Islet of Langerhans (tissue), 1 donor: ENCODE measurements at regions not wholly inside any gene's neighbourhood (a gene's known extent, or its start where the extent isn't known, plus 50 kb on each side); places are given as distances from the start of the nearest gene placed in this dataset.

Experiments used
- FAIRE-seq: peaks from one replicate; lab custom pipeline; 2011; peaks lifted over from hg19 to GRCh38; lab: Jason Lieb, UNC

- no peak for FAIRE-seq
Measured at GRCh38 chr14:44701563-44702263, 194.6 kb upstream of the FSCB start.

DNA sequence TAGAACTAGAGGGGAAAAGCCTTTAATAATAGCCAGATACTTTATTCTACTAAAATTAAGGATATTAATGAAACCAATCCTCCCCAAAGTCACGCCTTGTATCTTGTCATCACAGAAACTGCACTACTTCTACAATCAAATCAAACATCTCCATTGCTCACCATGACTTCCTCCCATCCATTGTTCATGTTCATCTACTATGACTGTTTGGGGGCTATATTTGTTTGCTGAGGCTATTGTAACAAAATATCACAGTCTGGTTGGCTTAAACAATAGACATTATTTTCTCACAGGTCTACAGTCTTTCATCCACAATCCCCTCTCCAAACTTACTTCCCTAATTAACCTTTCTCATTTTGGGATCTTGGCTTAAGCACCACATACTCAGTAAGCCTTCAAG, 193.6 kb upstream of the FSCB start:
- FAIRE-seq: no peak

DNA sequence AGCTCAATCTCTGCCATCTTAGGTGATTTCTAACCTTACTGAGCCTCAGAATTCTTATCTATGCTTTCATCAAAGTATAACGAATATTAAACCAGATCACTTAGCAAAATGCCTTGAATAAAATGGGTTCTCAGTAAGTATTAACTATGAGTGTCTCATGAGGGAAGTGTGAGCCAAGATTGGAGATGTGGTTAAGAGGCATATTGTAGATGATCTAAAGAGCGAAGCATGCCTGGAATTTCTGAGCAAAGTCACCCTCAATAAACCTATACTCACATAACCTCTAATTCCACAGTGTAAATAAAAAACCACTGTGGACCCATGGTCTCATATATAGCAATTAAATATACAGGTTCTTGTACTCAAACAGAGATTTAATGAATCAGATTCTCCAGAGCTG, 193.1 kb upstream of the FSCB start:
- FAIRE-seq: no peak

DNA sequence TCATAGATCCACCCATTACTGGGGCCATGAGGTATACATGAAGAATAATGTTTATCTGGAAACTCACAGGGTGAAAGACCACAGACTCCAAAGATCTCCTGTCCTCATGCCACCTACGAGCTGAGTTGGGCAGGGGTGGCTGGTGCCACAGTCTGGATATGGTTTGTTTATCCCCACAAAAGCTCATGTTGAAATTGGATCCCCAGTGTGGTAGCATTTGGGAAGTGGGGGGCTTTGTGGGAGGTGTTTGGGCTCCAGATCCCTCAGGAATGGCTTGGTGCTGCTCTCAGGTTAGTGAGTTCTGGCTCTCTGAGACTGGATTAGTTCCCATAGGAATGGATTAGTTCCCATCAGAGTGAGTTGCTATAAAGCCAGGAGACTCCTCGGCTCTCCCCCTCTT, 192.3 kb upstream of the FSCB start:
- no peak for FAIRE-seq

DNA sequence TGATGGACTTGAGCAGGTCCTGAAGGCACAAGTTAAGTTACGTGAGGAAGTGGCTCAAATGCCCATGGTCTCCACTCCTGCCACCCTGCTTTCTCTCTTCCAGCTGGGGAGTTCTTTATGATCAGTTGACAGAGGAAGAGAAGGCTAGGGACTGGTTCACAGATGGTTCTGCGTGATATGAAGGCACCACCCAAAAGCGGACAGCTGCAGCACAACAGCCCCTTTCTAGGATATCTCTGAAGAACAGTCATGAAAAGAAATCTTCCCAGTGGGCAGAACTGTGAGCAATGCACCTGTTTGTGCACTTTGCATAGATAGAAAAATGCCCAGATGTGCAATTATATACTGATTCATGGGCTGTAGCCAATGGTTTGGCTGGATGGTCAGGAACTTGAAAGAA, 162.4 kb upstream of the FSCB start:
- FAIRE-seq: no peak

- no peak for FAIRE-seq
Measured at GRCh38 chr14:44663136-44663535, 156.1 kb upstream of the FSCB start.

- no peak for FAIRE-seq
Measured at GRCh38 chr14:44662250-44662891, 155.3 kb upstream of the FSCB start.

GRCh38 chr14:44658389-44658696, 151.3 kb upstream of the FSCB start:
- FAIRE-seq: no peak

- FAIRE-seq: no peak
Measured at GRCh38 chr14:44657696-44658388, 150.8 kb upstream of the FSCB start.

- no peak for FAIRE-seq
Measured at GRCh38 chr14:44657203-44657602, 150.1 kb upstream of the FSCB start.

DNA sequence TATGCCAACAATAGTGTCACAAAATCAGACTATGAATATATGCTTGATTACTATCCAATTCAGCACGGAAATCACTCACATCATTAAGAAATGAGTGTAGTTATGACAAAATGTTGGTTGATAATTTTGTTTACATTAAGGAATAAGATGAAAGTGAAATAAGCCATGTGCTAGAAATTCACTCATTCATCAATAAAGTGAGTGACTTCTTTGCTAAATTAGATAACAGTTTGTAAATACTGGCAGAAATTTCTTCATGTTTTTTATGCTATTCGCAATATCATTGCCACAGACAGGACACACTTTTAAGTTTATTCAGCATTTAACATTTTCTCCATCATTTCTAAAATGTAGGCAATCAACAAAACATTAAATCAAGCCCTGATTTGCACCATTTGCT, 147.5 kb upstream of the FSCB start:
- no peak for FAIRE-seq

DNA sequence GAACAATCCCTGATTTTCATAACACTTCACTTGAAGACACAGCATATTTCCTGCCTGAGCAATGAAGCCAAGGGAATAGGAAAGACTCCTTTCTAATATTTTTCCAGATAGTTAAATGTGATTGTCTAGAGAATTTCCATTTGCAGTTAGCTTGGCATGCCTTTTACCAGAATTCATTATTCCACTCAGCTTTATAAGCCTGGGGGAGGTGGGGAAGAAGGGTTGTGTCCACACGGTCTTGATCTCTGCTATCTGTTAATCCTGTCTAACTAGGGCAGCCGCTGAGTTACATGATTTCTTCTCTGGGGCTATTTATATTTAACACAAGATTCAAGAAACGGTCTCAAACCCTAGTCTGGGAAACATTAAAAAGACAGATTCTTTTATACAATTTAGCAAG, 146.6 kb upstream of the FSCB start:
- no peak for FAIRE-seq

GRCh38 chr14:44652640-44653039, 145.6 kb upstream of the FSCB start:
- no peak for FAIRE-seq

- FAIRE-seq: no peak
Measured at GRCh38 chr14:44649061-44649460, 142.0 kb upstream of the FSCB start.

DNA sequence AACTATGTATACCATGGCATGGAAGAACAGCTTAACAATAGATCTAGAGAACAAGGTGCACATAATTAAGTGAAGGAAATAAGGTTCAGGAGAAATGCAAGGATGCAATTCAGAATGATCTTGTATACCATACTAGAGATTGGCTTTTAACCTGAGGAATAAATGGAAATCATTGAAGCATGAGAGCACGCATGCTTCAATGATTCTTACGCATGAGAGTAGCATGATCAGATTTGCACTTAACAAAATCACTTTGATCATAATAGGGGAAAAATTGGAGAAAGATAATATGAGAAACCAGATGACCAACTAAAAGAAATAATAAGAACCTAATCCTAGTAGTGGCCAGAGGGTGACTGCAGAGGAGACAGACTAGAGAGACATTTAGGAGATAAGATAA, 133.3 kb upstream of the FSCB start:
- FAIRE-seq: no peak

DNA sequence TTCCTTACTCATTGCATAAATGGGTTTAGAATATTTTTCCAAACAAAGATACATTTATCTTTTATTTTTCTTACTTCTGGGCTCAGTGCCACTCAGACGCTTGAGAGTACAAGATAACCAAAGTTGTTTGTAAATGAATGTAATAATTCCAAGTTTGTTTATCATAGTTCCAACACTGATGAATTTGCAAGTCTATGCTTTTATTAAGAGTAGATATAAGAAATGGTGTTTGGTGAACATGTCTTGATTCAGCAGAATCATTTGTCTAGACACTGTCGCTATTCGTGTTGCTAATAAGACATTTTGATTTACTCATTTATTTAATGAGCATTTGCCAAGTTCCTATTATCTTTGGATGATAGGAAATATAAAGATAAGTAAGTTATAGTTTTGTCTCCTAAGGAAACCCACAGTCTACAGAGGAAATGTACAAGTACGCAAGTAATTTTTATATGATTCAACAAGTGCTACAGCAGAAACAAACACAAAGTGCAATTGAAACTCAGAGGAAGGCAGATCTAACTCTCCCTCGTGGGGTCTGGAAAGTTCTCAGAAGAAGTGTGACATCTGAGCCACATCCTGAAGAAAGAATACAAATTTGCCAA, 132.8 kb upstream of the FSCB start:
- no peak for FAIRE-seq

- no peak for FAIRE-seq
Measured at GRCh38 chr14:44634692-44635091, 127.6 kb upstream of the FSCB start.

- no peak for FAIRE-seq
Measured at GRCh38 chr14:44626423-44626822, 119.3 kb upstream of the FSCB start.

DNA sequence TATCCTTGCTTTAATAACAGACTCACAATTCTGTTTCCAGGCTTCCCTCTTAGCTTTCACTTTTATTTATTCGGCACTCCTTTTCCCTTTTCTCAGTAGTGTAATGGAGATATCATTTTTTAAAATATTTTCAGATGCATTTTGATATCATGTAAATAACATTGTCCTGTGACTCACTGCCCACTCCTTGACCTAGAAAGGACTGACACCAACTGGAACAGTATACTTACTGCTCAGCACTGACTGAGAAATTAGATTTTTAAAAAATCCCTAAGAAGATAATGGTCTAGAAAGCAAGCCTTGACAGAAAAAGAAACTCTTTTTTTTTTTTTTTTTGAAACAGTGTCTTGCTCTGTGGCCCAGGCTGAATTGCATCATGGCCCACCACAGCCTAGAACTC, 118.0 kb upstream of the FSCB start:
- no peak for FAIRE-seq

DNA sequence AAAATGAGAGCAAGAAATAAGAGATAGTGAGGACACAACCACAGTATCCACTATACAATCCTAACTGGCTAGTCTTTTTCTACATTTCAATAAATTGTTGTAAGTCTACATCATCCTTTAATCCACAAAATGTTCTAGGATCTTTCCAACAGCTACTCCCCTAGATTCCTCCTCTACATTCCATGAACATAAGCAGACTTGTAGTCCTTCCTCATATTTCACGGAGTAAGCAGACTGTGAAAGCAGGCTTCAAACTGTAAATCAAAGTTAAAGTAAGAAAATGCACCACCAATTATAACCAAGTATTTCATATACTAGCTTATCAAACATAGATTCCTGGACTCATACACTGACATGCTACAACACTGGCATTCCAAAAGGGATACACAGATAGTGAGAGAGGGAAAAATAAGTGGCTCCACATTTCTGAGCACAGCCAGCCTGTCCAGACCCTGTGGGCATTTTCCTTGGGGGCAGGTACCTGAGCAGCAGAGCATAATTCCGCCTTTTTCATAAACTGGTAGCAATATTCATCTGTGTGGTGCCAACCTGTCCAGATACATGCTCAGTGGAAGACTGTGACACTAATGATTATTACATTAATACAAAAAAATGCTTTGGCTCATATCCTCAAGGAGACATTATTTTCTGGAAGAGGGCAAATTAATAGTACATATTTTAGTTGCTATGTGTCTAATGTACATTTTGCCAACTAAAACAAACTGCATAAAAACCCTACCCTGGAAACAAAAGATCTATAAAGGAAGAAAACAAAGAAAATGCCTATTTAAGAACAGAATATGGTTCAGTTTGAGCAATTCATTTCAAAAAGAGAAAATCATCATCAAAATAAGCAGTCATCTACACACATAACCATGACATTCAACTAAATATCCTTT, 113.3 kb upstream of the FSCB start:
- FAIRE-seq: no peak

- FAIRE-seq: no peak
Measured at GRCh38 chr14:44616204-44616603, 109.1 kb upstream of the FSCB start.

DNA sequence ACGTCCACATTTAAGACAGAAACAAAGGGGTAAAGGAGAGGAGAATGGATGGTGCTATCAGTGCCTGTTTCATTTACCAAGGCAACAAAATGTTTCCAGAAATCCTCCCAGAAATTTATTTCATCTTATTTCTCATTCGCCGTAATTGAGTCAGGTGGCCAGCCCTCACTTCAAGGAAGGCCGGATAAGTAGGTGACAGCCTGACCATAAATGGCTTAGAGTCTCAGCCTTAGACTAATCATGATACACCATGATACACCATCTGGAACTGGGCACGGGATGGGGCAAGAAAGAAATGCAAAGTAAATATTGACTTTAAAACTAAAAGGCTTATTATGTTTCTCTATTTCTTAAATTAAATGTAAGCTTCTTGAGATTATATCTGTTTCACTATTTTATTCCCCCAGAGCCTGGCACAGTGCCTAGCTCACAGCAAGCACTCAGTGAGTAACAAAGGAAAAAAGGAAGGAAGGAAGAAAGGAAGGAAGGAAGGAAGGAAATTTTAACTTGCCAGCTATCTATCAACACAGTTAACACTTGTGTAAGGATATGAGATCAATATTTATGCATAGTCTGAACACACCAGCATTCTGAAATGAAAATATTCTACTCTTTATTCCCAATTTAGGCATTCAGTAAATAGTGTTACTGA, 106.1 kb upstream of the FSCB start:
- no peak for FAIRE-seq
